SK-N-SH treated with all-trans-retinoic acid at 6 μM for 48 hours (cell line): ENCODE measurements at regions not wholly inside any gene's neighbourhood (a gene's known extent, or its start where the extent isn't known, plus 50 kb on each side); places are given as distances from the start of the nearest gene placed in this dataset.

Experiments
- ARNTL ChIP-seq: fragments of 450-650 bp; formaldehyde crosslinking; IDR thresholded peaks from 2 replicates; pipeline ENCODE4 v1.5.0; 2020; ENCODE audit warnings: low read depth, mild to moderate bottlenecking, moderate library complexity, borderline replicate concordance
- PATZ1 ChIP-seq: fragments of 250-450 bp; sonication (Bioruptor Pico); IDR thresholded peaks from 2 replicates; pipeline ENCODE4 v1.8.0; 2020; ENCODE audit warnings: mild to moderate bottlenecking, moderate library complexity, borderline replicate concordance
- PPARA ChIP-seq: fragments of 250-450 bp; sonication (Bioruptor Pico); IDR thresholded peaks from 2 replicates; pipeline ENCODE4 v1.5.0; 2020; ENCODE audit warnings: mild to moderate bottlenecking, borderline replicate concordance
- TOX ChIP-seq: fragments of 250-450 bp; sonication (Bioruptor Pico); IDR thresholded peaks from 2 replicates; pipeline ENCODE4 v1.8.0; 2021; ENCODE audit warnings: mild to moderate bottlenecking, moderate library complexity, borderline replicate concordance
- ZC3H10 ChIP-seq: fragments of 250-450 bp; sonication (Bioruptor Pico); IDR thresholded peaks from 2 replicates; pipeline ENCODE4 v1.5.1; 2021; ENCODE audit warnings: mild to moderate bottlenecking, moderate library complexity
- ZNF70 ChIP-seq: fragments of 450-650 bp; formaldehyde crosslinking; IDR thresholded peaks from 2 replicates; pipeline ENCODE4 v1.5.0; 2020; ENCODE audit warnings: mild to moderate bottlenecking, moderate library complexity

DNA sequence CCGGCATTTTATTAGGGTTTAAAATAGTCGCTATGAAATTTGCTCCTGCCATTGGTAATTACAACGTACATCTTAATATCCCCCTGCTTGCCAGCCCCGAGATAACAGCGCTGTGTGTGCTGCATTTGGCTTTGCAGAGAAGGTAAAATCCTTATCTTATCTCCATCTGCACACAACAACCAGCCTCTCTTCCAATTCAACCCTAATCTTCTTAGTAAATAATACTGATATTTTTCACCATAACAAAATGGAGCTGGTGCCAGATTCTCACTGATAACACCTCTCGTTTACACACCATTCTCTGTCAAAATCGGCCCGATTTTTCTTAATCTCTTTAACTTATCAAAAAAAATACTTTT, 61.4 kb upstream of the SIX3 start:
- TF ChIP-seq ZC3H10 (CRISPR knock-in tag) = no peak
- TF ChIP-seq ZNF70 (CRISPR knock-in tag) = no peak
- no peak for TF ChIP-seq PPARA (CRISPR knock-in tag)
- no peak for TF ChIP-seq PATZ1 (CRISPR knock-in tag)
- TF ChIP-seq TOX = no peak
- TF ChIP-seq ARNTL = no peak
